ENCODE measurements at regions not wholly inside any gene's neighbourhood (a gene's known extent, or its start where the extent isn't known, plus 50 kb on each side); places are given as distances from the start of the nearest gene placed in this dataset.

DNA sequence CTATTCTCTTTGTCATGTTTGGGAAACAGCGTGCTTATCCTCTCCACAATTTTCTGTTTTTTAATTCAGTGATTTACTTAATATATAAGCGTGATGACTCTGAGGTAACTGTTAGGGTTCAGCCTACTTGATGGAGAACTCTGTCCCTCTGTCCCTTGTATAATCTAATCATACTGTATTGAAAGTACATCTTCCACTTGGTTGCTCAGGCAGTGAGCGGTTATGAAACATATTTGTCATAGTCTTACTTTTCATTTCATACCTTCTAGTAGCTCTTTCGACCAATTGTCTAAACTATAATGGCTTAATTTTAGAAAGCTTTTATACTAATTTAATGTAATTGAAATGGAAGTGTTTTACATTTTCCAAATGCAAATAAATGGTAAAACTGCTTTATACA, 469.0 kb downstream of the TLL1 start:
- intact Hi-C loops (cut with DNase I; ENCODE audit: low total_unique reads), result no loop called here
- H3K36me3 ChIP-seq, result no peaks in the 10 kb centered on the region
- WGBS, 2 donors (ENCODE audit: low coverage in 1 of 2), result 90 to 92% methylated on average over 4 of the region's 4 CpGs
- no peaks in the 10 kb centered on the region for H3K27me3 ChIP-seq
- H3K27ac ChIP-seq, result no peak overlapping the region
- TF ChIP-seq EP300 (IDR thresholded peaks at IDR 0.05; ENCODE audit: low read depth) (no peak), CTCF (IDR thresholded peaks at IDR 0.05) (no peak), POLR2A (IDR thresholded peaks at IDR 0.05) (no peak), POLR2AphosphoS5 (IDR thresholded peaks at IDR 0.05) (no peak)
- no peak overlapping the region for H3K4me3 ChIP-seq
- H3K9me3 ChIP-seq, result no peaks in the 10 kb centered on the region
- H3K4me1 ChIP-seq, result no peaks in the 10 kb centered on the region
- in situ Hi-C loops (cut with MboI; ENCODE audit: low pct_ligation_motif_present in 1 of 4, low pct_unique_long_range_greater_than_20kb in 1 of 4, low sequenced_read_pairs in 3 of 4), result no loop called here
- DNase-seq, result no peak

GRCh38 chr4:166363198-166363597, 490.2 kb downstream of the TLL1 start:
- no peaks in the 10 kb centered on the region for H3K4me1 ChIP-seq
- in situ Hi-C loops (cut with MboI; ENCODE audit: low pct_ligation_motif_present in 1 of 4, low pct_unique_long_range_greater_than_20kb in 1 of 4, low sequenced_read_pairs in 3 of 4), result no loop called here
- intact Hi-C loops (cut with DNase I; ENCODE audit: low total_unique reads), result no loop called here
- DNase-seq, result no peak
- H3K27me3 ChIP-seq, result no peaks in the 10 kb centered on the region
- WGBS, 2 donors (ENCODE audit: low coverage in 1 of 2), result 62 to 86% methylated on average over 2 of the region's 2 CpGs
- TF ChIP-seq POLR2AphosphoS5 (IDR thresholded peaks at IDR 0.05), result no peak
- TF ChIP-seq CTCF (IDR thresholded peaks at IDR 0.05), result no peak
- TF ChIP-seq EP300 (IDR thresholded peaks at IDR 0.05; ENCODE audit: low read depth), result no peak
- TF ChIP-seq POLR2A (IDR thresholded peaks at IDR 0.05), result no peak
- H3K9me3 ChIP-seq, result peaks cover under 1 to 2% of the 10 kb centered on the region in 2 donors
- H3K4me3 ChIP-seq, result no peak overlapping the region
- no peaks in the 10 kb centered on the region for H3K36me3 ChIP-seq
- no peak overlapping the region for H3K27ac ChIP-seq

DNA sequence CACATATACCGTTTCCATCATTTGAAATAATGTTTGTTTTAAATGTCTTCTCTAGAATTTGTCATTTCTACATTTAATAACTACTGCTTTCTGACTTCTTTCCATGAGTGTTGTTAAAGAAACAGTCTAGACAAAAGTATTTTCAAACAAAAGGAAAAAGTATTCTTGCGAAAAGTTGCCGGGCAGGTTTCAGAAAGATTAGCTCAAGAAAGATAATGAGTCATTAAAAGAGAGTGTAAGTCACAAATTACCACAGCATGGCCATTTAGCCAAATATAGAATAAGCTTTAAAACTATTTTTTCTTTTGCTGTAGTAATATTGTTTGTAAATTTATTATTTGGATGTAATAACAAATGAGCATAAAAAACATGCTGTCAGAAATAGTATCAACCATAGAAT, 493.0 kb downstream of the TLL1 start:
- H3K4me3 ChIP-seq, result no peak overlapping the region
- in situ Hi-C loops (cut with MboI; ENCODE audit: low pct_ligation_motif_present in 1 of 4, low pct_unique_long_range_greater_than_20kb in 1 of 4, low sequenced_read_pairs in 3 of 4), result no loop called here
- no peaks in the 10 kb centered on the region for H3K27me3 ChIP-seq
- no peaks in the 10 kb centered on the region for H3K36me3 ChIP-seq
- 51 to 62% methylated on average over 3 of the region's 3 CpGs for WGBS, 2 donors (ENCODE audit: low coverage in 1 of 2)
- no peak overlapping the region for H3K27ac ChIP-seq
- H3K9me3 ChIP-seq, result peaks cover 4 to 5% of the 10 kb centered on the region in 2 donors
- no peaks in the 10 kb centered on the region for H3K4me1 ChIP-seq
- no peak for DNase-seq
- intact Hi-C loops (cut with DNase I; ENCODE audit: low total_unique reads), result no loop called here
- TF ChIP-seq POLR2AphosphoS5 (IDR thresholded peaks at IDR 0.05) (no peak), POLR2A (IDR thresholded peaks at IDR 0.05) (no peak), CTCF (IDR thresholded peaks at IDR 0.05) (no peak), EP300 (IDR thresholded peaks at IDR 0.05; ENCODE audit: low read depth) (no peak)

DNA sequence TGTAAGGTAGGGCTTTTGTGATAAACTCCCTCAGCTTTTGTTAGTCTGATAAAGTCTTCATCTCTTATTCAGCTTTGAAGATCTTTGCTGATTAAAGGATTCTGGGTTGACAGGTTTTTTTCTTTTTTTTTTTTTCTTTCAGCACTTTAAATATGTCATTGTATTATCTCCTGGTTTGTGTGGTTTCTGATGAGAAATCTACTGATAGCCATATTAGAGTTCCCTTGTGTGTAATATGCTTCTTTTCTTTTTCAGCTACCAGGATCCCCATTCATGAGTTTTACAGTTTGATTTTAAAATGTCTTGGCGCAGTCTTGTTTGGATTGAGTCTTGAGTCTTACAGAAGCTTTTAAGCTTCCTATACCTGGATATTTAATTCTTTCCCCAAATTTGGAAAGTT, 504.5 kb downstream of the TLL1 start:
- H3K36me3 ChIP-seq, result no peaks in the 10 kb centered on the region
- H3K4me3 ChIP-seq, result no peak overlapping the region
- in situ Hi-C loops (cut with MboI; ENCODE audit: low pct_ligation_motif_present in 1 of 4, low pct_unique_long_range_greater_than_20kb in 1 of 4, low sequenced_read_pairs in 3 of 4) (no loop called here), intact Hi-C loops (cut with DNase I; ENCODE audit: low total_unique reads) (no loop called here)
- peaks cover 14 to 15% of the 10 kb centered on the region in 2 donors for H3K9me3 ChIP-seq
- no peak overlapping the region for H3K27ac ChIP-seq
- TF ChIP-seq CTCF (IDR thresholded peaks at IDR 0.05) (no peak), EP300 (IDR thresholded peaks at IDR 0.05; ENCODE audit: low read depth) (no peak), POLR2A (IDR thresholded peaks at IDR 0.05) (no peak), POLR2AphosphoS5 (IDR thresholded peaks at IDR 0.05) (no peak)
- 91 to 96% methylated on average over 1 of the region's 1 CpG for WGBS, 2 donors (ENCODE audit: low coverage in 1 of 2)
- H3K27me3 ChIP-seq, result no peaks in the 10 kb centered on the region
- no peak for DNase-seq
- H3K4me1 ChIP-seq, result no peaks in the 10 kb centered on the region
